NT2/D1 (cell line): ENCODE measurements at regions not wholly inside any gene's neighbourhood (a gene's known extent, or its start where the extent isn't known, plus 50 kb on each side); places are given as distances from the start of the nearest gene placed in this dataset.

Experiments used
- DNase-seq: peaks from one replicate; pipeline ENCODE4 v3.0.0-alpha.2; 2011; ENCODE audit warnings: low read depth, low spot score
- H3K27me3 ChIP-seq: 2 replicates; pipeline ENCODE4 v1.6.0; 2011; ENCODE audit warnings: mild to moderate bottlenecking; ENCODE audit not compliant: insufficient read length, insufficient read depth
- H3K36me3 ChIP-seq: 2 replicates; pipeline ENCODE4 v1.6.1; 2011; ENCODE audit warnings: mild to moderate bottlenecking, low read length, mixed read lengths; ENCODE audit not compliant: insufficient read depth, insufficient read length
- H3K4me1 ChIP-seq: 2 replicates; pipeline ENCODE4 v1.5.1; 2011; ENCODE audit not compliant: insufficient read depth, insufficient read length
- H3K4me3 ChIP-seq: 2 replicates; pipeline ENCODE4 v1.5.1; 2011; ENCODE audit warnings: low read depth; ENCODE audit not compliant: insufficient read length
- H3K9ac ChIP-seq: 2 replicates; pipeline ENCODE4 v1.6.0; 2011; ENCODE audit warnings: low read depth; ENCODE audit not compliant: insufficient read length
- H3K9me3 ChIP-seq: 2 replicates; pipeline ENCODE4 v1.5.1; 2011; ENCODE audit warnings: mild to moderate bottlenecking, low read length; ENCODE audit not compliant: insufficient read depth
- SUZ12 ChIP-seq: IDR thresholded peaks from 2 replicates; pipeline ENCODE4 v1.6.1; 2011; ENCODE audit not compliant: insufficient read length, insufficient read depth; ENCODE audit errors: extremely low read depth
- YY1 ChIP-seq: IDR thresholded peaks from 2 replicates; pipeline ENCODE4 v1.6.1; 2011; ENCODE audit not compliant: insufficient read length, insufficient read depth
- ZNF274 ChIP-seq: IDR thresholded peaks from 2 replicates; pipeline ENCODE4 v1.6.1; 2011; ENCODE audit warnings: mild to moderate bottlenecking, low read depth, low read length

GRCh38 chr3:78351334-78351733, 1311.4 kb downstream of the ROBO2 start:
- Histone ChIP-seq H3K9me3 (peaks cover 23% of the 10 kb centered on the region), H3K27me3 (no peaks in the 10 kb centered on the region), H3K36me3 (no peaks in the 10 kb centered on the region), H3K4me3 (no peak overlapping the region), H3K9ac (no peak overlapping the region), H3K4me1 (no peaks in the 10 kb centered on the region)
- DNase-seq: no peak
- TF ChIP-seq YY1: no peak
- no peak for TF ChIP-seq SUZ12
- TF ChIP-seq ZNF274: no peak

- DNase-seq: no peak
- H3K9ac ChIP-seq: no peak overlapping the region
- H3K4me1 ChIP-seq: no peaks in the 10 kb centered on the region
- no peaks in the 10 kb centered on the region for H3K36me3 ChIP-seq
- peaks cover 23% of the 10 kb centered on the region for H3K9me3 ChIP-seq
- H3K4me3 ChIP-seq: no peak overlapping the region
- TF ChIP-seq YY1 (no peak), ZNF274 (no peak), SUZ12 (no peak)
- no peaks in the 10 kb centered on the region for H3K27me3 ChIP-seq
Observed at GRCh38 chr3:78353231-78353630, 1313.3 kb downstream of the ROBO2 start.

GRCh38 chr3:78360849-78361248, 1321.0 kb downstream of the ROBO2 start:
- no peak for TF ChIP-seq ZNF274
- TF ChIP-seq YY1: no peak
- no peak for TF ChIP-seq SUZ12
- H3K27me3 ChIP-seq: no peaks in the 10 kb centered on the region
- no peaks in the 10 kb centered on the region for H3K4me1 ChIP-seq
- DNase-seq: no peak
- H3K9ac ChIP-seq: no peak overlapping the region
- no peaks in the 10 kb centered on the region for H3K36me3 ChIP-seq
- H3K9me3 ChIP-seq: no peaks in the 10 kb centered on the region
- H3K4me3 ChIP-seq: no peak overlapping the region

- Histone ChIP-seq H3K9me3 (no peaks in the 10 kb centered on the region), H3K4me1 (no peaks in the 10 kb centered on the region), H3K27me3 (no peaks in the 10 kb centered on the region), H3K36me3 (no peaks in the 10 kb centered on the region), H3K9ac (no peak overlapping the region), H3K4me3 (no peak overlapping the region)
- no peak for TF ChIP-seq SUZ12
- TF ChIP-seq ZNF274: no peak
- no peak for TF ChIP-seq YY1
- no peak for DNase-seq
Observed at GRCh38 chr3:78368636-78369345, 1328.9 kb downstream of the ROBO2 start.

- H3K4me3 ChIP-seq: no peak overlapping the region
- peaks cover 40% of the 10 kb centered on the region for H3K9me3 ChIP-seq
- no peaks in the 10 kb centered on the region for H3K36me3 ChIP-seq
- no peak for DNase-seq
- no peak overlapping the region for H3K9ac ChIP-seq
- H3K4me1 ChIP-seq: no peaks in the 10 kb centered on the region
- TF ChIP-seq ZNF274 (no peak), YY1 (no peak), SUZ12 (no peak)
- H3K27me3 ChIP-seq: no peaks in the 10 kb centered on the region
Observed at GRCh38 chr3:78390221-78390620, 1350.3 kb downstream of the ROBO2 start.

GRCh38 chr3:78398401-78398800, 1358.5 kb downstream of the ROBO2 start:
- no peaks in the 10 kb centered on the region for H3K4me1 ChIP-seq
- H3K36me3 ChIP-seq: no peaks in the 10 kb centered on the region
- TF ChIP-seq YY1: no peak
- no peak for TF ChIP-seq ZNF274
- no peak for TF ChIP-seq SUZ12
- no peak overlapping the region for H3K4me3 ChIP-seq
- no peaks in the 10 kb centered on the region for H3K9me3 ChIP-seq
- no peak overlapping the region for H3K9ac ChIP-seq
- no peak for DNase-seq
- no peaks in the 10 kb centered on the region for H3K27me3 ChIP-seq

- H3K9me3 ChIP-seq: no peaks in the 10 kb centered on the region
- H3K36me3 ChIP-seq: no peaks in the 10 kb centered on the region
- no peak overlapping the region for H3K4me3 ChIP-seq
- TF ChIP-seq ZNF274: no peak
- TF ChIP-seq YY1: no peak
- no peak for TF ChIP-seq SUZ12
- H3K9ac ChIP-seq: no peak overlapping the region
- H3K27me3 ChIP-seq: no peaks in the 10 kb centered on the region
- no peak for DNase-seq
- H3K4me1 ChIP-seq: no peaks in the 10 kb centered on the region
Observed at GRCh38 chr3:78402720-78403119, 1362.8 kb downstream of the ROBO2 start.
